Kidney (tissue), 13 donors: ENCODE measurements at regions not wholly inside any gene's neighbourhood (a gene's known extent, or its start where the extent isn't known, plus 50 kb on each side); places are given as distances from the start of the nearest gene placed in this dataset.

Experiments
- DNase-seq, 5 donors: peaks; one replicate each; pipeline ENCODE4 v3.0.0-alpha.2; 2013 to 2020
- FAIRE-seq: peaks from 2 replicates; lab custom pipeline; 2012; peaks lifted over from hg19 to GRCh38; lab: Jason Lieb, UNC
- H3K27ac ChIP-seq, 2 donors: one replicate each; pipeline ENCODE4 v1.7.0; 2013; ENCODE audit warnings: low read depth in 2 of 2, low read length in 2 of 2, inconsistent platforms in 1 of 2
- H3K27me3 ChIP-seq: one replicate; pipeline ENCODE4 v1.7.1; 2013; ENCODE audit warnings: low read length, inconsistent platforms; ENCODE audit not compliant: control insufficient read depth, insufficient read depth
- H3K36me3 ChIP-seq, 3 donors: one replicate each; pipeline versions ENCODE4 v1.7.0 to v1.7.1; 2013; ENCODE audit warnings: low read length in 3 of 3, control low read depth in 1 of 3, inconsistent platforms in 1 of 3; ENCODE audit not compliant: insufficient read depth in 3 of 3, control insufficient read depth in 2 of 3
- H3K4me1 ChIP-seq, 3 donors: one replicate each; pipeline versions ENCODE4 v1.7.0 to v1.7.1; 2013; ENCODE audit warnings: low read length in 3 of 3, inconsistent platforms in 1 of 3, low read depth in 1 of 3; ENCODE audit not compliant: control insufficient read depth in 2 of 3, insufficient read depth in 2 of 3
- H3K4me3 ChIP-seq, 3 donors: one replicate each; pipeline versions ENCODE4 v1.7.0 to v1.8.1; 2013; ENCODE audit warnings: low read length in 3 of 3, control low read depth in 1 of 3, inconsistent platforms in 1 of 3
- H3K9ac ChIP-seq, 3 donors: one replicate each; pipeline versions ENCODE4 v1.7.0 to v1.7.1; 2013; ENCODE audit warnings: low read length in 3 of 3, control low read depth in 1 of 3, inconsistent platforms in 1 of 3
- H3K9me3 ChIP-seq, 3 donors: one replicate each; pipeline versions ENCODE4 v1.7.0 to v1.7.1; 2013; ENCODE audit warnings: low read length in 3 of 3, control low read depth in 1 of 3, inconsistent platforms in 1 of 3; ENCODE audit not compliant: control insufficient read depth in 2 of 3, insufficient read depth in 1 of 3
- intact Hi-C: fragments of 100-400 bp; cut with DNase I; formaldehyde crosslinking; loops from one replicate; pipeline ENCODE4 v1.11.1; 2022
- TF ChIP-seq, protein P1 (sequence below): IDR thresholded peaks from 3 replicates; pipeline ENCODE4 v1.5.1; 2012; ENCODE audit warnings: mild to moderate bottlenecking, moderate library complexity, borderline replicate concordance; ENCODE audit not compliant: insufficient read depth; ENCODE audit errors: extremely low read depth
- donor health status: control.
- donor health status: control.
- donor health status: control.
- donor health status: control.
- donor health status: control.
- donor health status: DM: yes; HTN: yes; CAD: no.
- donor health status: Normal renal cell carcinoma (clear cell type).

DNA sequence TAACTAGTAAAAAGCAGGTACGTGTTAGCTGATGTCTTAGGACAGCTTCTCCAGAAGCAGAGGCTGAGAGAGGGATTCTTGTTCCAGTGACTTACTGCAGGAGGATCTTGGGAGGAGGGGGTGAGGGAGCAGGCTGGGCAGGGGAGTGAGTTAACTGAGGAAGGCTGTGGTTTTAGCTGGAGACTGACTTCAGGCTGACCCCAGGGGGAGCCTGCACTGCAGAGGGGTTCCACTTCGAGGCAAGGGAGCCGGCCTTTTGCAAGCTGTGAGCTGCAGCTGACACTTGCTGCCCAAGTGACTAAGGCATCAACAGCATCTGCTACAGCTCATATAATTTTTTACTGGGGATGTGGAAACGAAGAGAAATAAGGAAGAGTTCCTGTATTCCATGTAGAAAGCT, 50.4 kb upstream of the SOD1 start:
- Histone ChIP-seq H3K4me3 (no peak overlapping the region), H3K4me1 (no peaks in the 10 kb centered on the region), H3K27ac (no peak overlapping the region), H3K9me3 (no peaks in the 10 kb centered on the region), H3K9ac (no peak overlapping the region), H3K27me3 (no peaks in the 10 kb centered on the region), H3K36me3 (no peaks in the 10 kb centered on the region)
- TF ChIP-seq, protein P1, sequence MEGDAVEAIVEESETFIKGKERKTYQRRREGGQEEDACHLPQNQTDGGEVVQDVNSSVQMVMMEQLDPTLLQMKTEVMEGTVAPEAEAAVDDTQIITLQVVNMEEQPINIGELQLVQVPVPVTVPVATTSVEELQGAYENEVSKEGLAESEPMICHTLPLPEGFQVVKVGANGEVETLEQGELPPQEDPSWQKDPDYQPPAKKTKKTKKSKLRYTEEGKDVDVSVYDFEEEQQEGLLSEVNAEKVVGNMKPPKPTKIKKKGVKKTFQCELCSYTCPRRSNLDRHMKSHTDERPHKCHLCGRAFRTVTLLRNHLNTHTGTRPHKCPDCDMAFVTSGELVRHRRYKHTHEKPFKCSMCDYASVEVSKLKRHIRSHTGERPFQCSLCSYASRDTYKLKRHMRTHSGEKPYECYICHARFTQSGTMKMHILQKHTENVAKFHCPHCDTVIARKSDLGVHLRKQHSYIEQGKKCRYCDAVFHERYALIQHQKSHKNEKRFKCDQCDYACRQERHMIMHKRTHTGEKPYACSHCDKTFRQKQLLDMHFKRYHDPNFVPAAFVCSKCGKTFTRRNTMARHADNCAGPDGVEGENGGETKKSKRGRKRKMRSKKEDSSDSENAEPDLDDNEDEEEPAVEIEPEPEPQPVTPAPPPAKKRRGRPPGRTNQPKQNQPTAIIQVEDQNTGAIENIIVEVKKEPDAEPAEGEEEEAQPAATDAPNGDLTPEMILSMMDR, result no peak
- FAIRE-seq (no peak), DNase-seq (peak in 1 of 5 donors; percentile 23)
- intact Hi-C loops, result no loop called here

DNA sequence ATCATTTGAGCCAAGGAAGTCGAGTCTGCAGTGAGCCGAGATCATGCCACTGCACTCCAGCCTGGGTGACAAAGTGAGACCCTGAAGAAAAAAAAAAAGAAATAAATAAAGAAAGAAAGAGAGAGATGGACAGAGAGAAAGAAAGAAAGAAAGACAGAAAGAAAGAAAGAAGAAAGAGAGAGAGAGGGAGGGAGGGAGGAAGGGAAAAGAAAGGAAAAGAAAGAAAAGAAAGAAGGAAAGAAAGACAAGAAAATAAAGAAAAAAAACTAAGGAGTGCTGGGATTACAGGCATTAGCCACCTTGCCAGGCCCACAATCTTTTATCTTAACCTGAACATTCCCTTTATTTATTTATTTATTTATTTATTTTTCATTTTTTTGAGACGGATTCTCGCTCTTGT, 51.7 kb upstream of the SOD1 start:
- no peak overlapping the region for H3K9ac ChIP-seq
- DNase-seq, result no peak
- H3K27me3 ChIP-seq, result no peaks in the 10 kb centered on the region
- H3K27ac ChIP-seq, result no peak overlapping the region
- intact Hi-C loops, result no loop called here
- H3K4me3 ChIP-seq, result no peak overlapping the region
- no peaks in the 10 kb centered on the region for H3K36me3 ChIP-seq
- no peak for FAIRE-seq
- H3K9me3 ChIP-seq, result no peaks in the 10 kb centered on the region
- TF ChIP-seq, protein P1, result no peak
- H3K4me1 ChIP-seq, result no peaks in the 10 kb centered on the region

DNA sequence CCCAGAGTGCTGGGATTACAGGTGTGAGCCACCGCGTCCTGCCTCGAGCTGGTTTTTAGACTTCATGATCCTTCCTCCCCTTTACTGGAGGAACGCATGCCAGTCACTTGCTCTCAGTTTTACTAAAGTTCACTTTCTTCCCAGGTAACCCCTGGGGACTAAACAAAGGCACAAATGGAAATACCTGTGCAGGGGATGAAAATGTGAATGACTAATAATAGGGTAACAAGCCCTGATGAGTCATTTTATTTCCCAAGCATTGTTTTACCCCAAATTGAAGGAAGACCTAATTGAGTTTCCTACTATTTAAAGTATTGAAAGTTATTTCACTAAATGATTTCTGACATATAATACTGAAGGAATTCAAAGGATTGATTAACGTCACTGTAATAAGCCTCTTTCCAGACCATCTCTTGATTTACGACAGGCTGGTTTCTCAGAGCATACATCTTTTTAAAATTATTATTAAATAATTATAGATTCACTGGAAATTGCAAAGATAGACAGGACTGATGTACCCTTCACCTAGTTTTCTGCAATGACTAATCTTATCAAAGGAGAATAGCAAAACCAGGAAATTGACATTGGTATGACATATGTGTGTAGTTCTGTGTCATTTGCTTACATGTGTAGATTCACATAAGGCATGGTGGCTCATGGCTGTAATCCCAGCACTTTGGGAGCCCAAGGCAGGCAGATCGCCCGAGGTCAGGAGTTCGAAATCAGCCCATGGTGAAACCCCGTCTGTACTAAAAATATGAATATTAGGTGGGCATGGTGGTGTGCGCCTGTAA, 53.2 kb upstream of the SOD1 start:
- no peaks in the 10 kb centered on the region for H3K4me1 ChIP-seq
- no peaks in the 10 kb centered on the region for H3K36me3 ChIP-seq
- TF ChIP-seq, protein P1, result no peak
- H3K4me3 ChIP-seq, result no peak overlapping the region
- H3K27me3 ChIP-seq, result no peaks in the 10 kb centered on the region
- H3K9me3 ChIP-seq, result no peaks in the 10 kb centered on the region
- no peak for DNase-seq
- H3K27ac ChIP-seq, result no peak overlapping the region
- H3K9ac ChIP-seq, result no peak overlapping the region
- intact Hi-C loops, result no loop called here
- no peak for FAIRE-seq
